ENCODE measurements at regions not wholly inside any gene's neighbourhood (a gene's known extent, or its start where the extent isn't known, plus 50 kb on each side); places are given as distances from the start of the nearest gene placed in this dataset.
"Not testable (repeated sequence)": the region's sequence is repeated elsewhere in the genome, so short reads cannot be mapped to it uniquely, and the experiment has no call there.

- no peak for DNase-seq
Observed at GRCh38 chr19:27966390-27966816, 1246.5 kb downstream of the UQCRFS1 start.

DNA sequence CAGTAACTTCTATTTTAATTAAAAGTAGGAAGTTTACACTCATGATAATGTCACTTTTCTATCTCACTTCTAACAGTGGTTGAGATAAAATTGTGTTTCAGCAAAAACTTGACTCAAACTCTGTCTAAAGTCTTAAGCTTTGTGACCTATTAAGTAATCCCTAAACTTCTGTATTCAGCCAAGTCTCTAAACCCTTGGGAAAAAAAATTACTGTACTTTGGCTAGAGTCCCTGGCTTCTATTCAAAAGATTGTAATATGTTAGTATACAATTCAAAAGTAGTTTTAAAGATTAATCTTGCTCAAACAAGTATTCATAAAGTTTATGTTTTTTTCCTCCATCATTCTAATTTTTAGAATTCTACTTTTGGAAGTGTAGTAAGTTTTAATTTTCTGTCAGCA is 1248.8 kb downstream of the UQCRFS1 start:
- no peak for DNase-seq

DNA sequence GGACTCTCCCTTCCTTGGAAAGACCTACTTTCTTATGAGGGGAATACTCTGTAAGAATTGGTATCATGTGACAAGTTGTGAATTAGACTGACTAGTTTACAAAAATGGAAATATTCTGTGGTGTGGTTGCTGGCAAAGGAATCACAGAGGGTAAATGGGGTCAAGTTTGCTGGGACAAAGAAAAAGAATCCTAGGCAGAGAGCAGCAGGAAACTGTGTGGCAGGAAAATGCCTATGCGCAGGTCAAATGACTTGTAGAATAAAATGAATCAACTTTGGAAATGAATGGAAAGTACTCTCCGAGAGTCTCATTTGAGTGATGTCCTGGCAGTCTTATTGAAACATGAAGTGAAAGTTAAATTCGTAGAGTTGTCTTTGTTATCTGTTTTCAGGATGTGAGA is 1250.7 kb downstream of the UQCRFS1 start:
- DNase-seq, result no peak

DNA sequence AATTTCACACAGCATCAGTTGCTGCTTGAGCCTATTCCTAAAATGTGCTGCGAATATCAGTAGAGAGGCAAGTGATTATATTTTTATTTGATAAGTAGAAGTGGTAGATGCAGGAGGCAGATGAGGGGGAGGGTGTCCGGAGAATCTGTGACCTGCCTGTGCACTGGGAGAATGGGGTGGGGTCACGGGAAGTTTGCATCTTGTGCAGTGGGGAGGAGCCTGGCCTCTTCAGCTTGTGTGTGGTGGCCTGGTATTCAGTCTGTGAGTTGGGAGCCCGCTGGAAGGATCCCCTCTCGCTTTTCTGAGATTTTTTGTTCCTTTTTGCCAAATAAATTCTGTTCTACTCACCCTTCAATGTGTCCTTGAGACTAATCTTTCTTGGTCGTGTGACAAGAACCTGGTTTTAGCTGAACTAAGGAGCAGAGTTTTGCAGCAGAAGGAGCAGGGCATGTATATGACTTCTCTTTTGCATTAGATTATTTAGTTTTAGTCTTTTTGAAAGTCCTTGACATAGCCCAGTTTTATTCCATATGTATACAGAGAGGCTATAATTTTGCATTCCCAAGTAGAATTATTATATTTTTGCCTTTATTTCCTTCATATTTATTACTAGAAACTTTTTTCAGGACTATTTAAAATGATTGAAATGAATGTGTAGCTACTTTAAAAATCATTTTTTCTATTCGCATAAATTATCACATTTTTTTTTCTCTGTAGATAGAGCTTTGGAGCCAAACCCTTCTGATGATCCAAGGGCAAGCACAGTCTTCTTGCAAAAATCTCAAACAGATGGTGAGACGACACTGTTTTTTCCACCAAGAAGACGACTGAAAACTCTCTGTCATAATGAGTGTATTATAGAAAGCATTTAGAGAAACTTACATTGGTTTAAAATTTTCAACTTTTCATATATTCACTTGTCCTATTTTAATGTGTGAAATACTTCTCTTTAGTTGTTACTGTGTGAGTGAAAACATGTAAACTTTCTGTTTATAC is 1257.2 kb downstream of the UQCRFS1 start:
- no peak for DNase-seq

DNA sequence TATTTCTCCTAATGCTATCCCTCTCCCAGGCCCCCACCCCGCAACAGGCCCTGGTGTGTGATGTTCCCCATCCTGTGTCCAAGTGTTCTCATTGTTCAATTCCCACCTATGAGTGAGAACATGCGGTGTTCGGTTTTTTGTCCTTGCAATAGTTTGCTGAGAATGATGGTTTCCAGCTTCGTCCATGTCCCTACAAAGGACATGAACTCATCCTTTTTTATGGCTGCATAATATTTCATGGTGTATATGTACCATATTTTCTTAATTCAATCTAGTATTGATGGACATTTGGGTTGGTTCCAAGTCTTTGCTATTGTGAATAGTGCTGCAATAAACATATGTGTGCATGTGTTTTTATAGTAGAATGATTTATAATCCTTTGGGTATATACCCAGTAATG is 1270.3 kb downstream of the UQCRFS1 start:
- not testable (repeated sequence) for DNase-seq

DNA sequence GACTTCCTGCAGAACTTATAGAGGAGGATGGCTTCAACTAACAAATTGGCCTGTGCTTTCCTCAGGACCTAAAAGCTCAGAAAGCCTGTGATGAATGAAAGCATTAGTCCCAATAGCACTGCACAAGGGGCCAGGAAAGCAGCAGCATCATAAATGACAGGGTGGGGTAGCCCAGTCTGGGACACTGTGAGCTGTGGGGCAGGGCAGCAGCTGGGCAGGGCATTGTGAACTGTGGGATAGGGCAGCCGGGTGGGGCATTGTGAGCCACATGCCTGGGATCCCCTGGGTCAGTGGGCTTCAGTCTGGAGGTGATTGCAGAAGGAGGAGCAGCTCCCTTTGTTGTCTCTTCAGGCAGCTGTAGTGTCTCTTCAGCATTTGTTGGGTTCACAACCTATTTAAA is 1276.8 kb downstream of the UQCRFS1 start:
- DNase-seq, result no peak

DNA sequence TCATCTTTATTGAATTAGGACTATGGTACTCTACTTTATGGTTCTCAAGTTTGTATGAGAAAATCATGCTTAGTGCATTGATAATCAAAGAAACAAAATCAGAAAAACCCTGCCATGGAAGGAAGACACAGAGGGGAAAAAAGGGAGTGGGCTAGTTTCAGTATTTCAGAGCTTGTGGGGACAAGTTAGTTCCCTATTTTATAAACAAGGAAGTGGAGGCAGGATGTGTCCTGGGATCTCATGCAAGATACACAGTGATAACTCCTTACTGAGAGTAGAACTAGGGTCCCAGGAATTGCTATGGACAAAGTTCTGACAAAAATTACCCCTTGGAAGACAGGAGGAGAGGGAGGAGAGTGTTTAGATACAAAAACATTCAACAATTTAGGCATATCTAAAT is 1277.3 kb downstream of the UQCRFS1 start:
- DNase-seq, result no peak

DNA sequence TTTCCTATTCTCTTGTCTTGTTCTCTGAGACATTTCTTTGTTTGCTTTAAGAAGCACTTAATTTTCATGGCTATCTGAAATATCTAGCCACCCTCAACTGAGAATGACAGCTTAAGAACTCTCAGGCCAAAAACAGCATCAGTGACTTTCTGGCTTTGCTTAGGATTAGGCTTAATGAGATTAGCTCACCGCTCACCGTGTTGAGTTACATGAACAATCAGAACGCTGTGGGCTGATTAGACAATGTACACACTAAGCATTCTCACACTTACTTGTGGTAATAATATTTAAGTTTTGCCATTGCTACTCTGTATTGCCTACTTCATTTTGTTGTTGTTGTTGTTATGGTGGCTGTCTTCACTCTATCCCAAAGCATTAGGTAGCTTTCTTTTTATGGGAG is 1283.6 kb downstream of the UQCRFS1 start:
- DNase-seq, result no peak

DNA sequence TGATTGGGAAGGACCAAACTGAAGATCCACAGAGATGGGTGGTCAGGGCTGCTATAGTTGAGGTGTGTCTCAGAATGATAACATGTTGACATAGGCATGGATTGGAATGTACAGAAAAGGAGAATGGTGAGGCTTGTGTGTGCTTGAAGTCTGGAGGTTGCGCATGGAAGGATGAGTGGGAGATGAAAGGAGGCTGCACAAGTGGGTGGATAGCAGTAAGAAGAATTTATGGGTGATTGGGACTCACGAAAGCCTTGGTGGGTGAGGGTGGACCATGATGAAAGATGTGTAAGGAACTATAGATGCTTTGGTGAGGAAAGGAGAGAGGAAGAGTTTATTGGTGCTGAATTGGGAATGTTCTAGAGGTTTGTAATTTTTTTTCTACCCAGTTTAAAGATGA is 1287.7 kb downstream of the UQCRFS1 start:
- DNase-seq, result no peak

DNA sequence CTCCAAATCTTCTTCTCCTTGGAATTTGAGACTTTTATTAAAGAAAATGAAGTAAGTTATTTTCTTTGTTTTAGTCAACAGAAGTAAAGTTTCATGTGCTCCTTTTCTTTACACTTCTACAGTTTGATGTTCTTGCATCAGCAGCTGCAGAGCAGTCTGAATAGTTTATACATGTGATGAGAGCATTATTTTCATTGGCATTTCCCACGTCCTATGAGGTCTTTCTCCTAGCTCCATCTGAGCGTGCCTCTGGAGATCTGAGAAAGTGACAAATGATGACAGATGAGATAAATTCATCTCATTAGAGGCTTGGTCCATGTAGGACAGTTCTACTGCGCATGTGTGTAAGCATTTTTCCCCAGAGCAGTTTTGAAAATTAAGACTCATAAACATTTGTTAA is 1290.0 kb downstream of the UQCRFS1 start:
- DNase-seq, result no peak

DNA sequence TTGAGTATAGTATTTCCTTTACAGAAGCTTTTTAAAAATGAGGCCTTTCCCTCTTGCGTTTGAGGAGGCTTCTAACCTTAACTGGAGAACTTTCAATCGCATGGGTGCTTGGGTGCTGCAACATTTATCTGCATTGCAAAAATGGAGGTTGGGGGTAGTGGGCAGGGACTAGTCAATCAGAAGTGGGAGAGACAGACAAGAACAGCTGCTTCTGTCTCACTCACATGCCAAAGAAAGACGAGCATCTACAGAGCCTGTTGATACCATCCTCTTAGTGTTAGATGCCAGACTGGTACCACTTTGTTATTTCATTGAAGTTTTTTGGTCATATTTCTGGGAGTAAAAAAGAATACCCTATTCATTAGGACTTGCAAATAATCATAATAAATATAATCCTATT is 1292.2 kb downstream of the UQCRFS1 start:
- no peak for DNase-seq

DNA sequence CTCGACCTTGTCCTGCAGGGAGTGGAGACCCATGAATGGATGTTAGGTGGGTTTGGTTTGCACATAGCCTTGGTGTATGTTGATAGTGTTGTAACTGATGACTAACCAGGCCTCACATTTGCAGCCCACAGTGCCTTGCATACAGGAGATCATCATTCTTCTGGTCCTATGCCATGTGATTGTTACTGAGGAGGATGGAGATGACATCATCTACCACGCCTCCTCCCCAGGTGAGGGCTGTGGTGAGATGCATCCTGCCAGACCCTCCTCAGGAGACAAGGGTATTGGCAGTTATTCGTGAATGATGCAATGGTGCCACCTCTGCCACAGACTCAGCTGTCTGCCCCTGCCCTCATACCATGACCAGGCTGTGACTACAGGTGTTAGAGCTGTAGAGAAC is 1294.1 kb downstream of the UQCRFS1 start:
- no peak for DNase-seq

DNA sequence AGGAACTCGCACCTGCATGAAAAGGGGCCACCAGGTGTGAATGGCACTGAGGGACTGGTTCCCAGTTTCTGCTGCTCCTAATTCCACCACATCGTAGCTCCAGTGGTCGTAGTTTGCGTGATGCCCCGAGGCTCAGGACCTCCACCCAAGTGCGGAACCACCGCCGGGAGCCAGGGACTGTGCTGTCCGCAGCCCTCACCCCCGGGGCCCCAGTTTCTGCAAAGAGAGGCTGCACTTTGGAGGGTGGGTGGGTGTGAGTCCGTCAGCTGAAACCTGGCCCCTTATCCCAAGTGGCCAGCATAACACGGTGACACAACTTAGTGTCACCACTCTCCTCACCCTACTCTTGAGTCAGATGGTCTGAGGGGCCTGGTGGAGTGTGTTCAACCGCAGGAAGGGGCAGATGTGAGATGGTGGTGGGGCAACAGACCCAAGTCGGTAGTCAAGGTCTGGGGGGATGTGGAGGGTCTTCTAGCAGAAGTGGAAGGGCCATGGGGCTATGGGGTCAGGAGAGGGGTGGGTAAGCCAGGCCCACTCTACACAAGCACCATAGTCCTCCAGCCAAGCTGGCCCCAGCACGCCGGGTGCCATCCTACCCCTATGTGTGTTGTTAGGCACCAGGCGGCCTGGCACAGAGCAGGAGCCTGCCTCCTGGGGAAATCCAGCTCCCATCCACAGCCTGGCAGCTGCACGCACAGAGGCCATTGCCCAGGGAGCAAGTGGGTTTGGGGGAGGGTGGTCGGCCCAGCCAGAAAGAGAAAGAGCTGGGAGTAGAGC is 1301.6 kb downstream of the UQCRFS1 start:
- DNase-seq, result no peak

GRCh38 chr19:27909861-27910260 is 1303.1 kb downstream of the UQCRFS1 start:
- no peak for DNase-seq

DNA sequence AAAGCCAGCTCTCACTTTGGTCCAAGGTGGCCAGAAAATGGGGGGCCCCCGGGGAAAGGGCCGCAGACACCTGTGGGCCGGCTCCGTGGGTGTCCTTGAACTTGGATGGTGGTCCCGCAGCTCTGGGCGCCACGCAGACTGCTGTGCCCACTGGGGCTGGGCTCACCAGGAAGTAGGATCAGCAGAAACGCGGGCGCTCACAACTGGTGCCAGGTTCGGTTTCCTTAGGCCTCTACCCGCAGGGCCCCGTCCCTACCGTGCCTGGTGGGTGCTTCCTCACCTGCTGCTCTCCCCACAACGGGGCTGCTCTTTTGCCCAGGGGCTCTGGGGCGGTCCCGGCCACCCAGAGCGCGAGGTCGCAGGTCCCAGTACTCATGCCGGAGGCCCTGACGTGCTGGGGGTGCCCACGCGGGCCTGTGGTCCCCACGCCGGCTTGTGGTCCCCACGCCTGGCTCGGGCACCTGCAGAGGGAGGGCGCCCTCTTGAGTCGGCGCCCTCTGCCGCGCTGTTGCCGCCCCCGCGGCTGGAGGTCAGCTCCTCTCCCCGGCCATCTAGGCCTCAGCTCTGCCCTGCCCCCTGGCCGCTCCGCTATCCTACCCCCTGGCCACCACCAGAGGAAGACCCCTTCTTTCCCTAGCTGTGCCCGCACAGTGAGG is 1303.6 kb downstream of the UQCRFS1 start:
- DNase-seq, result no peak

GRCh38 chr19:27906081-27906480 is 1306.9 kb downstream of the UQCRFS1 start:
- DNase-seq, result no peak

- DNase-seq, result no peak
Observed at GRCh38 chr19:27905074-27905473, 1307.9 kb downstream of the UQCRFS1 start.

DNA sequence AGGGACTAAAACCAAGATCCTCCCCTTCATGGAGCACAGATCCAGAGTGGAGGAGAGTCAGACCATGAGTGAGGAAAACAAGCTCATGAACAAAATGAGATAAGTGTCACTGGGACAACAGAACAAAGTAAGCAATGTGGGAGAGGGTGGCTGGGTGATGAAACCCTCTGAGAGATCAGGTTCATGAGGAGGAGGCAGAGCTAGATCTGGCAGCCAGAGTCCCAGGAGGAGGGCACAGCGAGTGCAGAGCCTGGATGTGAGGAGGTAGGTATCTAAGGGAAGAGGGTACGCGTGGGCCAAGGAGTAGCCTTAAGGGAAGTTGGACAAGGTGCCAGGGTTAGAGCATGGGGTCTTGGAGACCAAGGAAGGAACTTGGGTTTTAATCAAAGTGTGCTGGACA is 1311.9 kb downstream of the UQCRFS1 start:
- DNase-seq, result no peak

DNA sequence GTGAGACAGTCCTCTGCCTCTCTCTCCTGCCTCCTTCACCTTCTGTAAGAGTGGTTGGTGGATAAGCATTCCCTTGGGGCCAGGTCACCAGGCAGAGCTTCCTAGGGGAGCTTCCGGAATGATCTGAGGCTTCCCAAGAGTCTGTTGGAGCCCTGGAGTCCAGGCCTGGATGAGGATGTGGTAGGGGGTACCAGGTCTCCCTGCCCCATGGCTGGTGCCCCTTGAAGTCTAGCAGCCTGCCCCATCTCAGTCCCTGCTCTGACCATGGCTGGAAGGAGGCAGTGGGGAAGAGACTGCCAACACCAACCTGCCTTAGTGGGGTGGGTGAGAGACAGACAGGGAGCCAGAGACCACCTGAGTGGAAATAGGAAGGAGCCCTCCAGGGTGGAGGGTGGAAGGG is 1316.9 kb downstream of the UQCRFS1 start:
- no peak for DNase-seq

GRCh38 chr19:27894906-27895754 is 1317.8 kb downstream of the UQCRFS1 start:
- DNase-seq, result no peak

DNA sequence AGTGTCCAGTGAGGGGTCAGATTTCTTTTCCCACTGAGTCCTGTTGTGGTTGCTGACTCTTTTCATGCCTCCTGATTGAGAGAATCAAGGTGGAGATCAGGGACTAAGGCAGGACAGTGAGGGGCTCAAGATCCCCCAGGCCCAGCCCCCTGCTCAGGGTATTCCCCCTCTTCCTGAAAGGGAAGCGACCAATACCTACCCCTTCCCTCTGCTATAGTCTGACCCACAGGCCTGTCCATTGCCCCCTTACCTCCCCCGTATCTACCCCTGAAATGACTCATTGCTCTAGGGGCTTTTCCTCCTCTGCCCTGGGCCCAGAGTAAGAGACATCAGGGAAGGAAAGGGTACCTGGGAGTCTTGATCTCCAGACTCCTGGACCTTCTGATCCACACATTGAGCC is 1320.5 kb downstream of the UQCRFS1 start:
- no peak for DNase-seq

GRCh38 chr19:27891411-27891810 is 1321.5 kb downstream of the UQCRFS1 start:
- no peak for DNase-seq

DNA sequence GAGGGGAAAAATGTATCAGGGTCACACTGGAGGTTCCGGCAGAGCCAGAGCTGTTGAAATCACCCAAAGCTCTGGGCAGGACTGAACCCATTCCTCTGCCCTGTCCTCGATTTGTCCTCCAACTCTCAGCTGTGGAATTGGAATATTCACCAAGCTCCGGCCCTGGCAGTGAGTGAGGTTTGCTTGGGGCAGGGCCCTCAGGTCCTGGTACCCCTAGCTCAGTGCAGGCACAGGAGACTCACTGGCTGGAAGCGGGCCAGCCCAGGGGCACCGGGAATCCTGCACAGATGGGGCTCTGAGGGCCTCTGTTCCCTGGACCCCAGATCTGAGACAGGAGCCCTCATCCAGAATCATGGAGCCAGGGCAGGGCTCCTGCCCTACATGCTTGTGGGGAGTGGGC is 1322.3 kb downstream of the UQCRFS1 start:
- no peak for DNase-seq
